ENCODE measurements at regions not wholly inside any gene's neighbourhood (a gene's known extent, or its start where the extent isn't known, plus 50 kb on each side); places are given as distances from the start of the nearest gene placed in this dataset.

- Histone ChIP-seq H3K18ac (ENCODE audit: extremely low read depth, low read length) (no peak overlapping the region), H3K27me3 (replicated peaks in 1 of 4; ENCODE audit: control insufficient read depth in 3 of 4, extremely low read depth in 1 of 4, insufficient read depth in 3 of 4, low read length in 3 of 4) (no peaks in the 10 kb centered on the region), H3K36me3 (ENCODE audit: control insufficient read depth in 2 of 4, insufficient read depth in 4 of 4, low read length in 3 of 4) (no peaks in the 10 kb centered on the region), H3K4me1 (replicated peaks in 1 of 4; ENCODE audit: control insufficient read depth in 3 of 4, insufficient read depth in 4 of 4, low read length in 3 of 4) (peaks cover 0 to 3% (median 0%) of the 10 kb centered on the region in 4 experiments; a peak in 4 of 7 replicates), H3K23me2 (ENCODE audit: low read depth, low read length) (no peaks in the 10 kb centered on the region), H3K79me2 (ENCODE audit: control insufficient read depth in 1 of 2, insufficient read depth in 2 of 2, low read length in 2 of 2) (no peaks in the 10 kb centered on the region), H3K9me3 (ENCODE audit: insufficient read depth in 2 of 2, low read depth in 1 of 2, low read length in 1 of 2) (no peaks in the 10 kb centered on the region), H2BK20ac (ENCODE audit: low read length) (no peak overlapping the region), H2AFZ (ENCODE audit: low read length) (no peak overlapping the region), H2BK15ac (ENCODE audit: low read length) (no peak overlapping the region), H3K56ac (replicated peaks; ENCODE audit: insufficient read length, low read depth, low read length) (no peak overlapping the region), H3K4me3 (ENCODE audit: extremely low read depth in 1 of 4, insufficient read depth in 2 of 4, low read depth in 3 of 4, low read length in 4 of 4) (no peak overlapping the region), H4K5ac (ENCODE audit: insufficient read length, low read depth, low read length) (no peak overlapping the region), H3K79me1 (ENCODE audit: low read depth, low read length) (no peaks in the 10 kb centered on the region), H3K23ac (ENCODE audit: insufficient read length) (no peak overlapping the region), H2AK5ac (ENCODE audit: low read depth, low read length) (no peak overlapping the region), H4K20me1 (replicated peaks in 1 of 2; ENCODE audit: control insufficient read depth in 1 of 2, insufficient read depth in 2 of 2, low read length in 2 of 2) (no peaks in the 10 kb centered on the region), H4K8ac (ENCODE audit: extremely low read depth, insufficient read depth, low read length) (no peak overlapping the region), H3K14ac (ENCODE audit: insufficient read length) (no peak overlapping the region), H2BK5ac (ENCODE audit: low read depth, low read length) (no peak overlapping the region), H4K91ac (replicated peaks; ENCODE audit: insufficient read length, low read length) (no peak overlapping the region), H3K27ac (ENCODE audit: low read depth, low read length) (no peak overlapping the region), H3K9ac (replicated peaks in 1 of 4; ENCODE audit: extremely low read depth in 1 of 4, low read depth in 3 of 4, low read length in 3 of 4) (no peak overlapping the region), H3K4me2 (ENCODE audit: insufficient read depth in 1 of 2, low read depth in 2 of 2, low read length in 2 of 2) (no peak overlapping the region), H2BK120ac (replicated peaks; ENCODE audit: low read depth, low read length) (no peak overlapping the region), H2BK12ac (ENCODE audit: low read depth, low read length) (no peak overlapping the region), H3K4ac (replicated peaks; ENCODE audit: insufficient read length, low read depth, low read length) (no peak overlapping the region)
- 82% methylated on average over 10 of the region's 10 CpGs; no CpG with 5 or more reads in 1 of the 2 experiments for WGBS, 2 experiments (ENCODE audit: extremely low coverage in 1 of 2, insufficient coverage in 1 of 2, insufficient read length in 1 of 2, insufficient replicate concordance in 2 of 2, low coverage in 1 of 2, low lambda C conversion rate in 2 of 2, missing lambda C conversion rate in 1 of 2)
- CTCF ChIA-PET (ENCODE audit: partially characterized antibody): interaction anchor here (1.2 kb wide), 1 partner anchor 37 kb away, joined by 3 read pairs; no protein-coding TSS in a partner anchor
- FAIRE-seq (no peak), DNase-seq (ENCODE audit: low read depth in 1 of 2, low spot score in 2 of 2) (no peak)
- POLR2A ChIA-PET (ENCODE audit: partially characterized antibody): no interaction called here
- TF ChIP-seq EP300 (IDR thresholded peaks at IDR 0.05; ENCODE audit: borderline replicate concordance in 1 of 2, low read depth in 2 of 2, low read length in 2 of 2) (no peak), RBBP5 (IDR thresholded peaks at IDR 0.05; ENCODE audit: borderline replicate concordance, low read depth, low read length) (no peak), ASH2L (IDR thresholded peaks at IDR 0.05; ENCODE audit: low read length) (no peak), TCF12 (IDR thresholded peaks at IDR 0.05; ENCODE audit: low read depth, low read length) (no peak)
Measured at GRCh38 chr4:8725845-8726244, 133.3 kb downstream of the CPZ start.

Measured in H1 (cell line).